ENCODE measurements at regions not wholly inside any gene's neighbourhood (a gene's known extent, or its start where the extent isn't known, plus 50 kb on each side); places are given as distances from the start of the nearest gene placed in this dataset.
A peak's percentile ranks its signal among the peaks of the same experiment; 100 is the strongest.
"Not testable (repeated sequence)": the region's sequence is repeated elsewhere in the genome, so short reads cannot be mapped to it uniquely, and the experiment has no call there.

- DNase-seq (no peak), ATAC-seq (no peak)
- intact Hi-C loops (cut with micrococcal nuclease): no loop called here
Measured at GRCh38 chr1:65640046-65640445, 152.6 kb upstream of the PDE4B start.

DNA sequence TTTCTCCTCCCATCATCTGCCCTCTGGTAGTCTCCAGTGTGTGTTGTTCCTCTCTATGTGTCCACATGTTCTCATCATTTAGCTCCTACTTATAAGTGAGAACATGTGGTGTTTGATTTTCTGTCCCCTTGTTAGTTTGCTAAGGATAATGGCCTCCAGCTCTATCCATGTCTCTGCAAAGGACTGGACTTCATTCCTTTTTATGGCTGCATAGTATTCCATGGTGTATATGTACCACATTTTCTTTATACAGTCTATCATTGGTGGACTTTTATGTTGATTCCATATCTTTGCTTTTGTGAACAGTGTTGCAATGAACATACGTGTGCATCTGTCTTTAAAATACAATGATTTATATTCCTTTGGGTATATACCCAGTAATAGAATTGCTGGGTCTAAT is 143.5 kb upstream of the PDE4B start:
- intact Hi-C loops (cut with micrococcal nuclease); DNase-seq; ATAC-seq: not testable (repeated sequence)

DNA sequence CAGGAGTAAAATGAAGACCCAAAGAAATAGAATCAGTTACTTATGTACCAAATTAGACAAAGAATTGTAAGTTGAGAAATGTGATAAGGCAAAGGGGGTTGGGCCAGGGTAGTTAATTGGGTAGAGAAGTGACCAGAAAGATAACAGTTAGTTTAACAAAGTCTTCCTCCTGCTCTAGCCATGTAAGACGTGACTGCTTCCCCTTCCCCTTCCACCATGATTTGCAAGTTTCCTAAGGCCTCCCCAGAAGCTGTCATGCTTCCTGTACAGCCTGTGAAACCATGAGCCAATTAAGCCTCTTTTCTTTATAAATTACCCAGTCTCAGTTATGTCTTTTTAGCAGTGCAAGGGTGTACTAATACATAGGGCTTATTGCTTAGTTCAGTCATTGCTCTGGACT is 142.0 kb upstream of the PDE4B start:
- ATAC-seq (no peak), DNase-seq (no peak)
- intact Hi-C loops (cut with micrococcal nuclease): no loop called here

GRCh38 chr1:65654526-65654925 is 138.2 kb upstream of the PDE4B start:
- ATAC-seq; intact Hi-C loops (cut with micrococcal nuclease); DNase-seq: not testable (repeated sequence)

DNA sequence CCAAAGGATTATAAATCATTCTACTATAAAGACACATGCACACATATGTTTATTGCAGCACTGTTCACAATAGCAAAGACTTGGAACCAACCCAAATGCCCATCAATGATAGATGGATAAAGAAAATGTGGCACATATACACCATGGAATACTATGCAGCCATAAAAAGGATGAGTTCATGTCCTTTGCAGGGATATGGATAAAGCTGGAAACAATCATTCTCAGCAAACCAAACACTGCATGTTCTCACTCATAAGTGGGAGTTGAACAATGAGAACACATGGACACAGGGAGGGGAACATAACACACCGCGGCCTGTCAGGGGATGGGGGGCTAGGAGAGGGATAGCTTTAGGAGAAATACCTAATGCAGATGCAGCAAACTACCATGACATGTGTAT is 135.1 kb upstream of the PDE4B start:
- intact Hi-C loops (cut with micrococcal nuclease); DNase-seq; ATAC-seq: not testable (repeated sequence)

- DNase-seq (no peak), ATAC-seq (no peak)
- intact Hi-C loops (cut with micrococcal nuclease): no loop called here
Measured at GRCh38 chr1:65658122-65658521, 134.6 kb upstream of the PDE4B start.

- no peak for DNase-seq
- no peak for ATAC-seq
- intact Hi-C loops (cut with micrococcal nuclease): no loop called here
Measured at GRCh38 chr1:65668368-65668767, 124.3 kb upstream of the PDE4B start.

DNA sequence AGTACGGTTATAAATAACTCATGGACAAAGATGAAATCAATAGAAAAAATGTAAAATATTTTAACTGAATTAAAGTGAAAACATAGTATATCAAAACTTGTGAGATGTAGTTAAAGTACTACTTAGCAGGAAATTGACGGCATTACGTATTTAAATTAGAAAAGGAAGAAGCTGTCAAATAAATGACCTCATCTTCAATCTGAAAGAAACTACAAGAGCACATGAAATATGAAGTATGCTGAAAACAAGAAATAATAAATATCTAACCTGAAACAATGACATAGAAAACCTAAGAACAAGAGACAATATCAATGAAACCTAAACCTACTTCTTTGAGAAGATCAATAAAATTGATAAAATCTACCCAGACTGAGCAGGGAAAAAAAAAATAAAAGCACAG is 122.2 kb upstream of the PDE4B start:
- intact Hi-C loops (cut with micrococcal nuclease): no loop called here
- ATAC-seq (no peak), DNase-seq (no peak)

DNA sequence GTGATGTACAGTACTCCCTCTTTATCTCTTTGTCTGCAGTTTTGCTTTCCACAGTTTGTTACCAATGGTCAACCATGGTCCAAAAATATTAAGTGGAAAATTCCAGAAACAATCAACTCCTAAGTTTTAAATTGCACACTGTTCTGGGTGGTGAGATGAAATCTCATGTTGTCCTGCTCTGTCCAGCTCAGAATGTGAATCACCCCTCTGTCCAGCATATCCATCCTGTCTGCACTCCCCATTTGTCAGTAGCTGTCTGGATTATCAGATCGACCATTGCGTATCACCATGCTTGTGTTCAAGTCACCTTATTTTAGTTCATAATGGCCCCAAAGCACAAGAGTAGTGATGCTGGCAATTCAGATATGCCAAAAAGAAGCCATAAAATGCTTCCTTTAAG is 118.2 kb upstream of the PDE4B start:
- no peak for DNase-seq
- ATAC-seq: no peak
- intact Hi-C loops (cut with micrococcal nuclease): no loop called here

DNA sequence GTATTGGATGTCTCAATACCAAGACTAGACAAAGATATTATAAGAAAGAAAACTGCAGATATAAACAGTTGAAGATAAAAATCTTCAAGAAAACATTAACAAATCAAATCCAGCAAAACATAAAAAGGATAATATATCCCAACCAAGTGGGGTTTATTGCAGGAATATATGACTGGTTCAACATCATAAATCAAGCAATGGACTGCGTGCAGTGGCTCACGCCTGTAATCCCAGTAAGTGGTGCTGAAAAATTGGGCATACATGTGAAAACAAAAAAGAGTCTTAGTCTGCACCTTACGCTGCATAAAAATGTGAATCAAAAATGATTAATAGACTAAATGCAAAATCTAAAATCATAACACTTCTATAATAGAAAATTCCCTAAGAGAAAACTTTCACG is 112.9 kb upstream of the PDE4B start:
- ATAC-seq (no peak), DNase-seq (no peak)
- intact Hi-C loops (cut with micrococcal nuclease): loop anchor here (10.0 kb wide), 1 partner anchor 445 kb away; no protein-coding TSS in a partner anchor

GRCh38 chr1:65681096-65681495 is 111.6 kb upstream of the PDE4B start:
- intact Hi-C loops (cut with micrococcal nuclease): loop anchor here (10.0 kb wide), 1 partner anchor 446 kb away; no protein-coding TSS in a partner anchor
- DNase-seq (no peak), ATAC-seq (no peak)

DNA sequence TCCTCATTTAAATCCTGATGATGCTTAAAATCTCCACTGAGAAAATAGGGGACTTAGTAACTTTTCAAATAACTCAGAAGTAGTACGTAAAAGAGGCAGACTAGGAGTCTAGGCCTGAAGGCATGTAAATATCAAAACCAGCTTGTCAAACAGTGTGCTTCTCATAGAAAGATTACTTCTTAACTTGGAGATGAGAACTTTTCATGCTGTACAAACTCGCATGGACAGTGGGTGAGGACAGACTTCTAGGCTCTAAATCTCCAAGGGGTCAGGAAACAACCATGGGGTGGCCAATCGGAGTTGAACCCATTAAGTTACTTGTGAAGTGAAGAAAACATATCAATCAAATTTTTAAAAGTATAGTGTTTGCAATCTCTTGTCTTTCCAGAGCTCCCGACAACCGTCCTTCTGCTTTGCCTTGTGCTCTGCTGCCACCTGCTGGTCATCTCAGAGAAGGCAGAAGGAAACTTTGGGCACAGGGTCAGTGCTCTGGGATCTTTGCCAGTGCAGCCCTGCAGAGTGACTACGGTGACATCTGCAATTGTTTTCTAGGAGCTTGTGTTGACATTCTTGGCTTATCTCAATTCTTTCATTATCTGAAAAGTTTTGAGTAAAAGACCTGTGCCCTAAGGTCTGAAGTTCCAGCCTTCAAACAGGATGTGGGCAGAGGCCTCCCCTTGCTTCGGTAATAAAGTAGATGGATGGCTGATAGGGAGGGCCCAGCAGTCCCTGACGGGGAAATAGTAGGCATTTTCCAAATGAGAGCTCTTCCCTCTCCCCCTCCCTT is 105.1 kb upstream of the PDE4B start:
- intact Hi-C loops (cut with micrococcal nuclease): loop anchor here (5.0 to 10.0 kb wide), 3 partner anchors 255 to 620 kb away; no protein-coding TSS in a partner anchor
- DNase-seq (peak; percentile 88), ATAC-seq (peak; percentile 86)

GRCh38 chr1:65688215-65688566 is 104.5 kb upstream of the PDE4B start:
- DNase-seq (no peak), ATAC-seq (no peak)
- intact Hi-C loops (cut with micrococcal nuclease): loop anchor here (5.0 to 10.0 kb wide), 3 partner anchors 256 to 621 kb away; no protein-coding TSS in a partner anchor

GRCh38 chr1:65688848-65689247 is 103.8 kb upstream of the PDE4B start:
- ATAC-seq (no peak), DNase-seq (no peak)
- intact Hi-C loops (cut with micrococcal nuclease): loop anchor here (5.0 to 10.0 kb wide), 3 partner anchors 257 to 622 kb away; no protein-coding TSS in a partner anchor

GRCh38 chr1:65691152-65691900 is 101.4 kb upstream of the PDE4B start:
- peak; percentile 66 for ATAC-seq
- DNase-seq: peak; percentile 39
- intact Hi-C loops (cut with micrococcal nuclease): no loop called here

DNA sequence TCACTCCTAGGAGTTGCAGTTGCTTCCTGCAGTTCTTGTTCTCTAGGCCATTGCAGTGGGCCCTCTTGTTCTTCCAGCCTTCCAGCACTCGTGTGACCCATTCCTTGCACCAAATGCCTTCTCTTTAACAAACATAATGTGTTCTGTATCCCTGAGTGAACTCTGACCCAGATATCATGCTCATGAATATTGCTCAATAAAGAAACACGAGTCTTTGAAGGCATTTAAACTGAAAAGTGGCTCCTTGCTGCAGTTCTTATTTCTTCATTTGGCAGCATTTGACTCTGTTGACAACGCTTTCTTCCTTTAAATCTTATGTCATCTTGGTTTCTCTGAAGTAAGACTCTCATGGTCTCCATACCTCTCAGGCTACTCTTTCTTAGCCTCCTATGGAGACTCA is 100.7 kb upstream of the PDE4B start:
- DNase-seq: no peak
- intact Hi-C loops (cut with micrococcal nuclease): no loop called here
- ATAC-seq: peak; percentile 47

- intact Hi-C loops (cut with micrococcal nuclease): no loop called here
- ATAC-seq: no peak
Measured at GRCh38 chr1:65694126-65694525, 98.6 kb upstream of the PDE4B start.

DNA sequence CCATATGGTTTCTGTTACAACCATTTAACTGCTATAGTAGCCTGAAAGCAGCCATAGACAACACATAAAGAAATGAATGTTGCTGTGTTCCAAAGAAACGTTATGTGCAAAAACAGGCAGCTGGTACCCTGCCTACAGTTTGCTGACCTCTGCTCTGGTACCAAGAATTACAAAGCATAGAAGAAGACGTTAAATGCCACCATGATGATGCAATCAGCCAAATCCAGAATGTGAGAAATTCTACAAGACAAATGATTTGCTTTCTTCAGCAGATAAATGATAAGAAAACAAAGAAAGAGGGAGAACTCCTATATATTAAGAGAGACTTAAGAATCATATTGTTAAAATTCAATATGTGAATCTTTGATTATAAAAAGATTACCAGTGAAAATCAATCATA is 97.8 kb upstream of the PDE4B start:
- DNase-seq: no peak
- intact Hi-C loops (cut with micrococcal nuclease): no loop called here
- ATAC-seq: no peak

More at GRCh38 chr1:65694126-65694525, 98.6 kb upstream of the PDE4B start:
- DNase-seq: no peak

GRCh38 chr1:65698590-65698989 is 94.1 kb upstream of the PDE4B start:
- DNase-seq (no peak), ATAC-seq (no peak)
- intact Hi-C loops (cut with micrococcal nuclease): no loop called here

GRCh38 chr1:65703853-65704252 is 88.8 kb upstream of the PDE4B start:
- intact Hi-C loops (cut with micrococcal nuclease): no loop called here
- DNase-seq (no peak), ATAC-seq (no peak)
